T-cell (primary cell): ENCODE measurements at regions not wholly inside any gene's neighbourhood (a gene's known extent, or its start where the extent isn't known, plus 50 kb on each side); places are given as distances from the start of the nearest gene placed in this dataset.
"Not testable (repeated sequence)": the region's sequence is repeated elsewhere in the genome, so short reads cannot be mapped to it uniquely, and the experiment has no call there.

Experiments
- ATAC-seq, 4 experiments: fragments of 200-7000 bp in 3 of 4; fragments of 150-1000 bp in 1 of 4; cut with Tn5 transposase; replicated peaks in 1 of 4; 1 replicate in 3 of 4; 2 replicates in 1 of 4; pipeline ENCODE4 v1.10.0; 2021; ENCODE audit warnings: moderate library complexity in 3 of 4, mild to moderate bottlenecking in 2 of 4, moderate number of reproducible peaks in 1 of 4
- CTCF ChIA-PET, 2 donors: fragments of 300-600 bp; sonication (Branson Sonifier 250); formaldehyde crosslinking; loops; one replicate each; lab custom pipeline; 2022; ENCODE audit warnings: antibody characterized with exemption in 2 of 2; lab: Charles Lee
- POLR2A ChIA-PET, 2 donors: fragments of 300-600 bp; sonication (Branson Sonifier 250); formaldehyde crosslinking; loops; one replicate each; lab custom pipeline; 2022; ENCODE audit warnings: antibody characterized with exemption in 2 of 2; lab: Charles Lee
- DNase-seq, 35 experiments: peaks; one replicate each; pipeline versions ENCODE4 v3.0.0 to v3.0.0-alpha.2; 2013 to 2023
- H3K27ac ChIP-seq: one replicate; pipeline ENCODE4 v1.5.1; 2013; ENCODE audit warnings: low read length
- H3K27me3 ChIP-seq, 2 experiments: replicated peaks in 1 of 2; 1 replicate in 1 of 2; 2 replicates in 1 of 2; pipeline versions ENCODE4 v1.6.1 to v1.7.0; 2013; ENCODE audit warnings: low read length in 1 of 2, mixed read lengths in 1 of 2; ENCODE audit not compliant: control insufficient read depth in 2 of 2, insufficient read depth in 2 of 2; ENCODE audit errors: extremely low read depth in 1 of 2
- H3K36me3 ChIP-seq, 2 donors: 1 replicate in 1 of 2; 2 replicates in 1 of 2; pipeline versions ENCODE4 v1.6.1 to v1.7.0; 2013; ENCODE audit warnings: low read length in 1 of 2; ENCODE audit not compliant: control insufficient read depth in 2 of 2, insufficient read depth in 1 of 2; ENCODE audit errors: extremely low read depth in 1 of 2
- H3K4me1 ChIP-seq, 2 experiments: 1 replicate in 1 of 2; 2 replicates in 1 of 2; pipeline versions ENCODE4 v1.6.1 to v1.7.0; 2013; ENCODE audit warnings: low read length in 2 of 2, mixed read lengths in 1 of 2; ENCODE audit not compliant: insufficient read depth in 2 of 2, control insufficient read depth in 1 of 2; ENCODE audit errors: extremely low read depth in 1 of 2
- H3K4me3 ChIP-seq, 2 donors: 1 replicate in 1 of 2; 2 replicates in 1 of 2; pipeline versions ENCODE4 v1.5.1 to v1.7.0; 2013; ENCODE audit warnings: mild to moderate bottlenecking in 2 of 2, low read length in 1 of 2, moderate library complexity in 1 of 2; ENCODE audit not compliant: control insufficient read depth in 1 of 2; ENCODE audit errors: extremely low read depth in 1 of 2
- H3K9me3 ChIP-seq: 2 replicates; pipeline ENCODE4 v1.7.0; 2013
- H3K27ac Mint-ChIP-seq, 2 donors: one replicate each; pipeline ENCODE4 v1.8.0; 2020 to 2021; ENCODE audit warnings: mild to moderate bottlenecking in 2 of 2, mixed read lengths in 2 of 2
- H3K27me3 Mint-ChIP-seq, 2 donors: one replicate each; pipeline ENCODE4 v1.8.0; 2021 to 2022; ENCODE audit warnings: mixed read lengths in 2 of 2
- H3K36me3 Mint-ChIP-seq: one replicate; pipeline ENCODE4 v1.8.0; 2021; ENCODE audit warnings: mixed read lengths
- H3K4me1 Mint-ChIP-seq, 3 donors: one replicate each; pipeline ENCODE4 v1.8.0; 2020 to 2022; ENCODE audit warnings: mixed read lengths in 3 of 3, mild to moderate bottlenecking in 1 of 3
- H3K4me3 Mint-ChIP-seq, 3 donors: one replicate each; pipeline ENCODE4 v1.8.0; 2020 to 2022; ENCODE audit warnings: mild to moderate bottlenecking in 3 of 3, mixed read lengths in 3 of 3, moderate library complexity in 3 of 3
- H3K9me3 Mint-ChIP-seq, 3 donors: one replicate each; pipeline ENCODE4 v1.8.0; 2020 to 2022; ENCODE audit warnings: mixed read lengths in 3 of 3
- WGBS: methylation state at CpG from one replicate; pipeline ENCODE4 v1.1.5; 2013; ENCODE audit warnings: missing lambda C conversion rate; ENCODE audit not compliant: insufficient coverage; 5-methylcytosine and 5-hydroxymethylcytosine counted together

GRCh38 chr21:9751087-9751585, 770.2 kb upstream of the TPTE start:
- POLR2A ChIA-PET, DNase-seq, H3K4me1 ChIP-seq, H3K36me3 ChIP-seq, H3K9me3 ChIP-seq, H3K4me3 Mint-ChIP-seq, H3K36me3 Mint-ChIP-seq, H3K27ac ChIP-seq, H3K27ac Mint-ChIP-seq, CTCF ChIA-PET, H3K4me1 Mint-ChIP-seq, H3K27me3 Mint-ChIP-seq, H3K27me3 ChIP-seq: not testable (repeated sequence)
- WGBS: 69% methylated on average over 5 of the region's 6 CpGs
- H3K9me3 Mint-ChIP-seq: peaks cover 4 to 13% (median 5%) of the 10 kb centered on the region in 3 donors
- ATAC-seq: peak in 1 of 4 experiments; percentile 18
- peak overlapping the region in 1 of 2 donors; percentile 19 for H3K4me3 ChIP-seq

DNA sequence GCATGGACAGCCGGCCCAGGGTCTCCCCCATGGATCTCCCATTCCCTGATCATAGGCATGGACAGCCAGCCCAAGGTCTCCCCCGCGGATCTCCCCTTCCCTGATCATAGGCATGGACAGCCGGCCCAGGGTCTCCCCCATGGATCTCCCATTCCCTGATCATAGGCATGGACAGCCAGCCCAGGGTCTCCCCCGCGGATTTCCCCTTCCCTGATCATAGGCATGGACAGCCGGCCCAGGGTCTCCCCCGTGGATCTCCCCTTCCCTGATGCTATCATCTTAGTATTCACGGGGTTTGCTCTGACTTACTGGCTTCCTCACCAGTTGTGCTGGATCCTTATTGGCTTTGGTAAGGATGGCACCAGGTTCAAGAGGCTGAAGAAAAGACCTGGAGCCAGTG, 769.4 kb upstream of the TPTE start:
- H3K4me1 ChIP-seq, DNase-seq, H3K27me3 ChIP-seq, H3K36me3 ChIP-seq, CTCF ChIA-PET, H3K36me3 Mint-ChIP-seq, H3K27me3 Mint-ChIP-seq, ATAC-seq, H3K27ac Mint-ChIP-seq, H3K4me3 ChIP-seq, H3K27ac ChIP-seq, H3K4me3 Mint-ChIP-seq, H3K4me1 Mint-ChIP-seq, H3K9me3 ChIP-seq, POLR2A ChIA-PET: not testable (repeated sequence)
- 83% methylated on average over 8 of the region's 9 CpGs for WGBS
- H3K9me3 Mint-ChIP-seq: peaks cover 4 to 13% (median 5%) of the 10 kb centered on the region in 3 donors

- H3K36me3 Mint-ChIP-seq, H3K27me3 ChIP-seq, H3K27ac ChIP-seq, H3K4me1 Mint-ChIP-seq, H3K9me3 ChIP-seq, H3K4me3 ChIP-seq, ATAC-seq, CTCF ChIA-PET, DNase-seq, H3K4me1 ChIP-seq, H3K36me3 ChIP-seq, POLR2A ChIA-PET, H3K4me3 Mint-ChIP-seq, H3K27me3 Mint-ChIP-seq, H3K27ac Mint-ChIP-seq: not testable (repeated sequence)
- peaks cover 0 to 13% (median 4%) of the 10 kb centered on the region in 3 donors for H3K9me3 Mint-ChIP-seq
- 70% methylated on average over 8 of the region's 10 CpGs for WGBS
Observed at GRCh38 chr21:9753441-9753840, 767.9 kb upstream of the TPTE start.

GRCh38 chr21:9753943-9754342, 767.4 kb upstream of the TPTE start:
- CTCF ChIA-PET: no interaction called here

GRCh38 chr21:9754434-9754833, 766.9 kb upstream of the TPTE start:
- CTCF ChIA-PET, H3K4me3 Mint-ChIP-seq, ATAC-seq, H3K9me3 ChIP-seq, POLR2A ChIA-PET, H3K27ac Mint-ChIP-seq, H3K36me3 ChIP-seq, H3K4me3 ChIP-seq, H3K36me3 Mint-ChIP-seq, H3K9me3 Mint-ChIP-seq, H3K27me3 ChIP-seq, H3K27me3 Mint-ChIP-seq, H3K27ac ChIP-seq, H3K4me1 ChIP-seq, DNase-seq, H3K4me1 Mint-ChIP-seq: not testable (repeated sequence)
- 60% methylated on average over 1 of the region's 1 CpG for WGBS

More at GRCh38 chr21:9753943-9754342, 767.4 kb upstream of the TPTE start:
- H3K4me1 Mint-ChIP-seq: no peaks in the 10 kb centered on the region
- no peak overlapping the region for H3K4me3 ChIP-seq
- no peak overlapping the region for H3K4me3 Mint-ChIP-seq
- DNase-seq (no peak), ATAC-seq (no peak)
- WGBS: 56% methylated on average over 5 of the region's 7 CpGs
- H3K27me3 Mint-ChIP-seq: no peaks in the 10 kb centered on the region
- POLR2A ChIA-PET: no interaction called here
- H3K36me3 Mint-ChIP-seq: no peaks in the 10 kb centered on the region
- H3K9me3 ChIP-seq: peaks cover 2% of the 10 kb centered on the region
- no peaks in the 10 kb centered on the region for H3K27me3 ChIP-seq
- H3K9me3 Mint-ChIP-seq: peaks cover 0 to 9% (median 4%) of the 10 kb centered on the region in 3 donors
- H3K27ac ChIP-seq: no peak overlapping the region
- H3K36me3 ChIP-seq: no peaks in the 10 kb centered on the region
- no peaks in the 10 kb centered on the region for H3K4me1 ChIP-seq
- no peak overlapping the region for H3K27ac Mint-ChIP-seq

- no peaks in the 10 kb centered on the region for H3K36me3 ChIP-seq
- H3K4me3 ChIP-seq: no peak overlapping the region
- ChIA-PET POLR2A (no interaction called here), CTCF (no interaction called here)
- DNase-seq (no peak), ATAC-seq (no peak)
- WGBS: 86% methylated on average over 1 of the region's 7 CpGs
- Mint-ChIP-seq H3K9me3 (peaks cover 0 to 8% (median 4%) of the 10 kb centered on the region in 3 donors), H3K4me3 (no peak overlapping the region), H3K27ac (no peak overlapping the region), H3K4me1 (no peaks in the 10 kb centered on the region), H3K36me3 (no peaks in the 10 kb centered on the region), H3K27me3 (no peaks in the 10 kb centered on the region)
- H3K27ac ChIP-seq: no peak overlapping the region
- peaks cover 2% of the 10 kb centered on the region for H3K9me3 ChIP-seq
- H3K4me1 ChIP-seq: no peaks in the 10 kb centered on the region
- no peaks in the 10 kb centered on the region for H3K27me3 ChIP-seq
Observed at GRCh38 chr21:9755611-9756010, 765.8 kb upstream of the TPTE start.

- peaks cover 0 to 8% (median 4%) of the 10 kb centered on the region in 3 donors for H3K9me3 Mint-ChIP-seq
- no peaks in the 10 kb centered on the region for H3K27me3 ChIP-seq
- H3K4me3 Mint-ChIP-seq: no peak overlapping the region
- no peaks in the 10 kb centered on the region for H3K4me1 Mint-ChIP-seq
- H3K27ac ChIP-seq: no peak overlapping the region
- no peak for DNase-seq
- peaks cover 2% of the 10 kb centered on the region for H3K9me3 ChIP-seq
- H3K27ac Mint-ChIP-seq: no peak overlapping the region
- no peaks in the 10 kb centered on the region for H3K36me3 ChIP-seq
- ChIA-PET CTCF (no interaction called here), POLR2A (no interaction called here)
- ATAC-seq: no peak
- 78% methylated on average over 7 of the region's 9 CpGs for WGBS
- H3K36me3 Mint-ChIP-seq: no peaks in the 10 kb centered on the region
- H3K4me3 ChIP-seq: no peak overlapping the region
- H3K4me1 ChIP-seq: no peaks in the 10 kb centered on the region
- H3K27me3 Mint-ChIP-seq: no peaks in the 10 kb centered on the region
Observed at GRCh38 chr21:9756677-9757076, 764.7 kb upstream of the TPTE start.
